Left renal cortex interstitium (tissue), 4 donors: ENCODE measurements at regions not wholly inside any gene's neighbourhood (a gene's known extent, or its start where the extent isn't known, plus 50 kb on each side); places are given as distances from the start of the nearest gene placed in this dataset.
A peak's percentile ranks its signal among the peaks of the same experiment; 100 is the strongest.

ENCODE experiments used
- DNase-seq, 4 donors: peaks; one replicate each; pipeline ENCODE4 v3.0.0-alpha.2; 2013; ENCODE audit warnings: low read depth in 4 of 4, low spot score in 2 of 4, missing footprints in 1 of 4

DNA sequence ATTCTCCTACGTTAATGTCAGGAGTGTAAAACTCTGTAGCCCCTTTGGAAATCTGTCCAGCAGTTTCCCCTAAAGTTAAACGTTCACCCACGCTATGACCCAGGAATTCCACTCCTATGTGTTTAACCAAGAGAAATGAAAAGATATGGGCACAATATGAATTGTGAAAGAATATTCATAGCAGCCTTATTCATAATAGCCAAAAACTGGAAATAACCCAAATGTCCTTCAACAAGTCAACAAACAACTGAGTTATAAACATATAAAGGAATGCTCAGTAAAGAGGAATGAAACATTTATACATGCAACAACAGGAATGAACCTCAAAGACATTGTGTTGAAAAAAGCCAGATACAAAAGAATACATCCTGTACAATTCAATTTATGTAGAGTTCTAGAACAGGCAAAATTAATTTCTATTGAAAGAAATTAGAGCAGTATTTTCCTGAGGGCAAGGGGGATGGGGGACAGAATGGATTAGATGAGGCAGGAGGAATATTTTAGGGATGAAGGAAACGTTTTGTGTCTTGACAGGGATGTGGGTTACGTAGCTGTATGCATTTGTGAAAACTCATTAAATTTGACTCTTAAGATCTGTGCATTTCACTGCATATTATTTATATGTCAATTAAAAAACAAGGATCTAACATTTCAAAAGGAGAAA, 286.7 kb upstream of the CDH5 start:
- no peak for DNase-seq

DNA sequence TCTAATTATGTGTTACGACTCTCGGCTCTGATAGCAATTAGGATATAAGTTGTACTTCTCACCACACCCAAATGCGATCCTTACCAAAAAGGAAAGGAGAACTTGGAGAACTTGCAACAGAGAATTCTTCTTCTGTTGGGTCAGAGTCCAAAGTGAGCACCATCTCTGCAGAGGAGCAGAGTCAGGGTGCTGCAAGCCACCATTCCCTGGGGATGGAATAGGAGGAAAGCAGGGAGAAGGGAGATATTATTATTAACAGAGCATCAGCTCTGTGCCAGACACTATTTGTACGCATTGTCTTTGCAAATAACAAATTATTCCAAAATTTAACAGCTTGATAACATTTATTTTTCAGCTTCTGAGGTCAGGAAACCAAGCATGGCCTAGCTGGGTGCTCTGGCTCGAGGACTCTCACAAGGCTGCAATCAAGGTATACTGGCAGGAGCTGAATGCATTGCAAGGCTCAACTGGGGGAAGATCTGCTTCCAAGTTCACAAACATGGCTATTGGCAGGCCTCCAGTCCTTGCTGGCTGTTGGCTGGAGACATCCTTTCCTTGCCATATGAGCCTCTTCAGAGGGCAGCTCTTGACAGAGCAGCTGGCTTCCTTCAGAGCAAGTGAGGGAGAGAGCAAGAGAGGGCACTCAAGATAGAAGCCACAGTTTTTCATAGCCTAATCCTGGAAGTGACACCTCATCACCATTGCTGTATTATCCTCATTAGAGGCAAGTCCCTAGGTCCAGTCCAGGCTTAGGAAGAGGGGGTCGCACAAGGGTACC, 296.2 kb upstream of the CDH5 start:
- peak in 3 of 4 donors; percentile 43 to 73 (median 47) for DNase-seq

DNA sequence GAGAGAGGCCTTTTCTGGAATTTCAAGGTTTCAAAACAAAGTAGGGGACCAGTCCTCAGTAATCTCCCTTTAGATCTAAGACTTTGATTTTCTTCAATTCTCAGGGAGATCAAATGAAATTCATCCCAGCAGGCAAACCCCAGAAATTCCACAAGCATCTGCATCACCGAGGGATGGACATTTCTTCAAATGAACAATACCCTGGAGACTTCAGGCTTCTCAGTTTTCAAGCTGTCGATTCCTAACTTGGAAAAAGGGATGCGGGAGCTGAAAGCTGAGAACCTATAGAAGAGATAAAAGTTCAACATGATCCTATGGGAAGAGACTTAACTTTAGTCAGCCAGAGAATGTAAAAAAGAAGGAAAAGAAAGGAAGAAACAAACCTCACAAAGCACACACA, 296.9 kb upstream of the CDH5 start:
- DNase-seq = no peak

DNA sequence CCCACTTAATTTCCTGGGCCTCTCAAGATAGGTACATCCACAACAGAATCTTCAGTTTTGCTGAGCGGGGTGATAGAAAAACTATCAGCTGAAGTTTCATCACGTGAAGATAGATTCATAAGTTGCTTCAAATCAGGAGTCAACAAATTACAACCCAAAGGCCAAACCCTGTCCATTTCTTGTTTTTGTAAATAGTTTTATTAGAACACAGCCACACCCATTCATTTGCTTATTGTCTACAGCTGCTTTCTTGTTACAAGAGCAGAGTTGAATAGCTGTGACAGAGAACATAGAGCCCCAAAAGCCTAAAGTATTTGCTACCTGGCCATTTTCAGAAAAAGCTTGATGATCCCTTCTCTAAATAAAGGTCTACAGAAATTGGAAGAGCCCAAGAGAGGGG, 300.1 kb upstream of the CDH5 start:
- DNase-seq = no peak

DNA sequence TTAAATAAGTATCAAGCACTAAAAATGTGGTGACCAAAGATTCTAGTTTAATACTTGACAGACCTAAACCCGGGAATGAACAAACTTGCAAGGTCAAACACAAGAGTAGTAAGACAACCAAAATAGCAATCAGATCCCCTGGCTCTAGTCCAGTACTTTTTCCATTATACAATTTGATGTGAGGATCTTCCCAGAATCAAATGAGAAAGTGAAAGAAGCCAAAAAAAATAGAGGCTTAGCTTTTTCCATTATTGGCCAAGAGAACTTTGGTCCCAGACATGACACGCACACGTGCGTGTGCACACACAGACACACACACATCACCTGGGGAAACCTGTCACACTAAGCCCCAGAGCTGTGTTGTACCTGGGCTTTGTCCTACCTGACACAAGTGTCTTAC, 300.6 kb upstream of the CDH5 start:
- no peak for DNase-seq

DNA sequence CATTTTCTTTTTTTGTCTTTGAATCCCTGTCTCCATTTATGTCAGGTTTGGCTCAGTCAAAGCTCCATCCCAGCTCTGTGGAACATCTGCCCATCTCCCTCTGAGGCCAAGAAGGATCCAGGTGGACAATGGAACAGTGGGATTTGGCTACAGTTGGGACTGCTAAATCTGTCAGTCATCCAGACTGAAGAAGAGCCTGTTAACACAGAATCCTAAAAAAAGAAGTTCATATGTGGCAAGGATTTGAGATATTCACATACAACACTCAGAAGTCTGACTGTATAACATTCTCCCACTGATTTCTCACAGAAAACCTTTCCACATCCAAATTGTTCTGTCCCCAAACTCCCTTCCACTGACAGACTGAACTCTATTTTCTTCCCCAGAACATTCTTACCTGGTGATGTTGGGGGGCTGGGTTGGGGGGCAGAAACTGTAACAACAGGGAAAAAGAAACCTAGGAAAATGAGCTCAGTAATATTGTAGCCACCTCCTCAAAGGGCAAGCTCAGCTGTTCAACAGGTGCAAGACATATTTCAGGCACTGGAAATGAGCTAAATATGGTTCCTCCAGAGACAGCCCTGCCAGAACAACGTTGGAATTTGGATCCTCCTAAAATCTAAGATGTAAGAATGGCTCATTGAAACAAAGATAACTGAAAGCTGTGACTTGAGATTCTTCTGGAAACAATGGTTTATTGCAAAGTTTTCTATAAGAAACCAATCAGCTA, 301.5 kb upstream of the CDH5 start:
- no peak for DNase-seq

DNA sequence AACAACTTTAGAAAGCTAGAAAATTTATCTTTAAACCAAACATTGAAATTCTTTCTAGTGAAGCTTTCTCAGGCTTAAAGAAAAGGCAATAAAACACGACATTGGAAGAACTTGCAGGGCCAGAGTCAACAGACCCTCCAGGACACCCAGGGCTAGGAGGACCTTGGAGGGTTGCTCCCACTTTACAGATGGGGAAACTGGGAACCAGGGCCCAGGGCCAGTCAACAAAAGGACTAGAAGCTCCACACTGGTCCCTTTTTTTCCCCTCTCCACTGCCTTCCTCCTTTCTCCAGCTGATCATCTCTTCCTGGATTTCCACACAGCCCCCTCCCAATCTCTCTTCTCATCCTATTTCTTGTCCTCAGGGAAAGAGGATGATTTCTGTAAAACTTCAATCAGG, 307.7 kb upstream of the CDH5 start:
- DNase-seq = no peak

DNA sequence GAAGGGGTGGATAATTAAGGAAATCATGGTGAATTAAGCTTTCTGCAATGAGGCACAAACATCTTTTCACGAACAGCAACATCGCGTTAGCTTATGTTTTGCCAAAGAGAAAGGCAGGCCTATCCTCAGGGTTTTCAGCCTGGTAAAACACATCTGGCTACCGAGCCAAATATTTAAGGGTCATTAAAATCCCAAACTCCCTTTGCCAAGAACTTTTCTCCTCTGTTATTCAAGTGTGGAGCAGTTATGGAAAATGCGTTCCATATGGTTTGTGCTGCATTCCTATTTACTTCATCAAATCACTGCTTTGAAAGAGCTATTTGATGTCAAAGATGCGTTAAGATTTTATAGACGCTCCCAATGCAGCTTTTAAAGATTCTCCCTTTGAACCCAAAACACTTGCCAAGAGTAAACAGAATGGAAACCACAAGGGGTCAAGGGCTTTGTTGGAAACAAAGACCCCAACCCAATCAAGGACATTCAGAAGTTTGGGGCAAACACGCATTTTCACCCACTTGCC, 308.3 kb upstream of the CDH5 start:
- DNase-seq = peak; percentile 36 to 60 (median 49)

DNA sequence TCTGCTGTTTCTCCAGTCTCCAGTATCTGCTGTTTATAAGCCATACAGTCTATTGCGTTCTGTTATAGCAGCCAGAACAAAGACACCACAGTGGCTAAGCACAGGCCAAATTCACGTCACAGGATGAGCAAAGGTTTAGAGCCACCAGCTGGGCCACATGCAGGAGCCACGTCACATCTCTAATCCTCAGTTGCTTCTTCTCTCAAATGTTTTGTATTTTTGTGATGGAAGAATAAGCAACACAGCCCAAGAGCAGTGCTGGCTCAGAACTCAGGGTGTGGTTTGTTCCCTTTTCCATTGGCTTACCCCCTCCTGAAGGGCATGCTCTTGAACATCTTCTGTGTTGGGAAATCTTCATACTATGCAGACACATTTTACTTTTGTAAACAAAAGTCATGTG, 309.4 kb upstream of the CDH5 start:
- DNase-seq = no peak

DNA sequence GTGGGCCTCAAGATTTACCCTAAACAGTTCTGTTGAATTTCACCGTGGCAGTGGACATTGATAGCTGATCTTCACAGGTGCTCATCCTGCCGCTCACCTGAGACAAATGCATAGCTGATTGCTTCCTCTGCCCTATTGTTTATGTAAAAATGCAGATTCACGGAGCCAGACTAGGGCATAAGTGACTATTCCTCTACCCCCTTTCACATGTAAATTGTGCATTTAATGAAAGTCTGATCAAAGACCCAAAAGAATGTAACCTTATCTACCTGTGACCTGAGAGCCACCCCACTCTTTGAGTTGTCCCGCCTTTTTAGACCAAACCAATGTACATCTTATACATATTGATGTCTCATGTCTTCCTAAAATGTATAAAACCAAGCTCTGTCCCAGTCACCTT, 312.4 kb upstream of the CDH5 start:
- no peak for DNase-seq

DNA sequence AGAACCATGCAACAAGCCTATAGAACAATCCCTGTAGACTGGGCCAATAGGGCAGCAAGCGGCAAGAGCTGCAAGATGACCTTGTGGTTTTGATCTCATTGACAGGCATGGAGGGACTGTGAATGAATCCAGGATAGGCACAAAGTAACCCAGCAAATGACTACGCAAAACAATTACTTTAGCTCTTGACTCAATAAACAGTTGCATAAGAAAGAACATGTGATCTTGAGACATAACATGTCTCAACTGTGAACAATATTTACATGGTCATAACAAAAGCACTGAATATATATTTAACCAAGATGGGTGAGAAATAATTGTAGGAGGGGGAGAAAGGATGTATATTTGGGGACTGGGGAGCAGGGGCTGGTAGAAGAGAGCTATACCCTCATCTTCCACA, 313.7 kb upstream of the CDH5 start:
- no peak for DNase-seq

DNA sequence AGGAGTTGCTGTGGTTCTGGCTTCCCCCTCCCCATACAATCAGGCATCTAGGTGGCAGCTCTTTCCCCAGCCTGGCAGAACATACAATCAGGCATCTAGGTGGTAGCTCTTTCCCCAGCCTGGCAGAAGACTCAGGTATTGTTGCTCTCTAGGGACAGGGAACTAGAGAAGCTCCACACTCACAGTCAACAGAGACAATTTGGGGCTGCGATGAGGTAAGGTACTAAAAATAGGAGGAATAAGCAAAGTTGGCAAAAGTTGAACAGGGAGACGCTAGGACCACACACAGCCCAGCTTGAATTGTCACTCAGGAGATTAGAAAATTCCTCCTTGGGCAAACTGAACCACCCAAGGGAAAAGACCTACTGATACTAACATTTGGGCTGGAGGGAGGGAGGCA, 315.5 kb upstream of the CDH5 start:
- DNase-seq = no peak

DNA sequence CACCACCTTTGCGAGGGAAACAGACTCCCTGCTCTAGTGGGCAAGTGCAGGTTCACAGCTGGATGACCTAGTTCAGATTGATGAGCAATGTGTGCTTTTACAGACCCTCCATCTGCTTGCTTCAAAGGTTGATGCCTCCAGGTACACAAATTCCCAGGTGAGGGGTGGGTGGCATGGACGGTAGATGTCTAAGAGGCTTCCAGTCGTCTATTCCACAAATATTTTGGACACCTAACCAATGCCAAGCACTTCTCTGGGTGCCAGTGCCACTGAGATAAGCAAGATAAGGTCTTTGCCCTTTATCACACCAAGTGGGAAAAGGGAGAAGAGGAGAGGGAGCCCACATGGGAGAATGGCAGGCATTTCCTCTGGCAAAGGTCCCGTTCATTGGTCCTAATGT, 316.6 kb upstream of the CDH5 start:
- no peak for DNase-seq

DNA sequence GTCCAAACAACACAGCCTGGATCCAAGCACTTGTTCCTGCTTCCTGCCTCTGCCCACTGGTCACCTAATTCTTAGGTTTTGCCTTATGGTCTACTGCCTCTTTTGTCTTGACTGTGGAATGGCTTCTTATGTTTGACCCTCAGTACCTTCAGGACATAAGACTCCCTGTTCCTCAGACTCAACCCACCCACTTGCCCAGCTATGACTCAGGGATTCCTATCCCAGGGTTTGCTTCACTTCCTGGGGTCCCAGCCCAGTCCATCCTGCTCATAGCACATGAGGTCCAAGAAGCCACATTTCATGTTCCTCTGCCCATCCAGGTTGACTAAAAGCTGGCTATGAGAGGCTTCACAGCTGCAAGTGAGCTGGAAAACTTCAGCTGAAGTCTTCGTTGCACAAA, 320.9 kb upstream of the CDH5 start:
- DNase-seq = no peak

DNA sequence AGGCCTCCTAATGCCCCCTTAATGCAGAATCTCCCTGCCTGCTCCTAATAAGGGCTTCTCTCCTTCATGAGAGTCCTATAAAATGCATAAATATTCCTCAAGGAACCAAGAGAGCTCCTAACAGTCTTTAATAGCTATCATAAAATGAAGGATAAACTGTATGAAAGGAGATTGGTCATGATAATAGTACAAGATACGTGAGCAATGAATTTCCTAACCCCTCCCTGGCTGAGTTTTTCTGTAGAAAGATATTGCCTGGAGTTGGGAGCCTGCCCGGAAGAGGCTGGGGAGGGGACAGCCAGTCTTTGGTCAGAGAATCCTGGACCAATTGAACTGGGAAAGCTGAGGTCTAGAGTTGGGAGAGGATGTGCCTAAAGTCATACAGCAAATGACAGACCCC, 321.9 kb upstream of the CDH5 start:
- DNase-seq = no peak

DNA sequence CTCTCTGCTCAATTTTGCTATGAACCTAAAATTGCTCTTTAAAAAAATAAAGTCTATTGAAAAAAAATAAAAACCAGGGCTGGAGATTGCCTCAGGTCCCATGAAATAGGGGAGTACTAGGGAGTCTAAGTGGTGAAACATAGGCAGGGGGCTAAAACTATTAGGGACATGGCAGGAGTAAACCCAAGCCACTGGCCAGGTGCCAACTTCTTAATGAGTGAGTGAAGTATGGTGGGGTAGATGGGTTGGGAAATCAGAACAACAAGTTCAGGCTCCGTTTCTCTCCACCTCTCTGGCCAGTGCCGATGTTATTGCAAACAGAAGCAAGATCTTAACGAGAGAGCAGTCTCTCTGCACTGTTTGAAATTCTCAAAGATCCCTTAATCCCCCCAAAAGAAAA, 322.4 kb upstream of the CDH5 start:
- no peak for DNase-seq

DNA sequence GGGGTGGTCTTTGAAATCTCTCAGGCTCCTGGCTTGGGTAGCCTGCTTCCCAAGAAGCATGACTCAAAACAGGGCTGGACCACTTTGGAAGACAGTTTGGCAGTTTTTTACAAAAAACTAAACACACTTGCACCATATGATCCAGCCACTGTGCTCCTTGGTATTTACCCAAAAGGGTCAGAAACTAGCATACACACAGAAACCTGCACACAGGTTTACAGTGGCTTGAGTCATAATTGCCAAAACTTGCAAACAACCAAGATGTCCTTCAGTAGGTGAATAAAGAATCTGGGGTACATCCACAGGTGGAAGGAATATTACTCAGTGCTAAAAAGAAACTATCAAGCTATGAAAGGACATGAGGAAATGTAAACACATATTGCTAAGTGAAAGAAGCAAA, 323.2 kb upstream of the CDH5 start:
- DNase-seq = no peak

DNA sequence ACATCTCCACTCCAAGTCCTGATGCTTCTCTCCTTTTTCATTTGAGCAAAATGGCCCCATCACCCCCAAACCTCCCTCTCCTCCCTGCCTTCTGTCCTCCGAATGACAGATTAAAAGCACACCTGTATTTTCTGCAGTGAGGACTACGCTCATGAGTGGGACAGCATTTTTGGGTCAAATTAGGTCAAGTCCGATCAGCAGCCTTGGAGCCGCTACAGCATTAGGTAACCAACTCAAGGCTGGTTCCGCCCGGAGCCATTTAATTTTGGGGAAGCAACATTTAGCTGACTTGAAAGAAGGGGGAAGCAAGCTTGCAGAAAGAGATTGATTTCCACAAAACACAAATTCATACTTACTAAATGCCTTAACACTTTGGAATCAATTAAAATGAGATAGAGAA, 324.1 kb upstream of the CDH5 start:
- no peak for DNase-seq

DNA sequence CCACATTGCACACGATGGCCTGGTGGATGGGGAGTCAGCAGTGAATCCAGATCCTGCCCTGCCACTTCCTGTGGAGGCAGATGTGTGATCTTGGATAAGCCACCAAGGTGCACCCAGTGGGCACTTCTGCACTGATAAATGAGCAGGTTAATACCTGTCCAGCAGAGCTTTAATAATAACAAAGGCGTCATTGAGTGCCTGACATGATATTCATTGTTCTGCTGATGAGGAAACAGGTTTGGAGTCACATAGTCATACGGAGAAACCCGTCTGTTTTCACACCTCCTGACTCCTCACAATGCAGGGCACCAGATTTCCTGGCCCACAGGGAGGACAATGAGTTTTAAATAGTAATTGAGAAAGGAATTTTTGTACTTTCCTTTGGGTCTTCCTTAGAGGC, 324.6 kb upstream of the CDH5 start:
- DNase-seq = no peak

DNA sequence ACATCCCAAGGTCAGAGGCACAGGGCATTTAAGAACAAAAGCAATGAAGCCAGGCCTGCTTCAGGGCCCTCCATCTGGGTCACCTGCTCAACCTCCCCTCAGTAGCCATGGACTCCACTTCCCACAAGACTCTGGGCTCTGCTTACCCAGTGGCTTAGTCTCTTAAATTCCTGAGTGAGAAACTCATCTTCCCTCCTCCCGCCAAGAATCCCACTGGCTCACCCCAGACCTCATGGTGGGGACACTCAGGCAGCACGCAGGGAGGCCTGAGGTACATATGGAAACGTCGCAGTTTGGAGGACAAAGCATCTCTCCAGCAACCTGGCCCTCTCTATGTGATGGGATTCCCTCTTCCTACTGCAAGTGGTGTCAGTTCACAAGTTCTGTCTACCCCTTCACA, 326.7 kb upstream of the CDH5 start:
- no peak for DNase-seq

DNA sequence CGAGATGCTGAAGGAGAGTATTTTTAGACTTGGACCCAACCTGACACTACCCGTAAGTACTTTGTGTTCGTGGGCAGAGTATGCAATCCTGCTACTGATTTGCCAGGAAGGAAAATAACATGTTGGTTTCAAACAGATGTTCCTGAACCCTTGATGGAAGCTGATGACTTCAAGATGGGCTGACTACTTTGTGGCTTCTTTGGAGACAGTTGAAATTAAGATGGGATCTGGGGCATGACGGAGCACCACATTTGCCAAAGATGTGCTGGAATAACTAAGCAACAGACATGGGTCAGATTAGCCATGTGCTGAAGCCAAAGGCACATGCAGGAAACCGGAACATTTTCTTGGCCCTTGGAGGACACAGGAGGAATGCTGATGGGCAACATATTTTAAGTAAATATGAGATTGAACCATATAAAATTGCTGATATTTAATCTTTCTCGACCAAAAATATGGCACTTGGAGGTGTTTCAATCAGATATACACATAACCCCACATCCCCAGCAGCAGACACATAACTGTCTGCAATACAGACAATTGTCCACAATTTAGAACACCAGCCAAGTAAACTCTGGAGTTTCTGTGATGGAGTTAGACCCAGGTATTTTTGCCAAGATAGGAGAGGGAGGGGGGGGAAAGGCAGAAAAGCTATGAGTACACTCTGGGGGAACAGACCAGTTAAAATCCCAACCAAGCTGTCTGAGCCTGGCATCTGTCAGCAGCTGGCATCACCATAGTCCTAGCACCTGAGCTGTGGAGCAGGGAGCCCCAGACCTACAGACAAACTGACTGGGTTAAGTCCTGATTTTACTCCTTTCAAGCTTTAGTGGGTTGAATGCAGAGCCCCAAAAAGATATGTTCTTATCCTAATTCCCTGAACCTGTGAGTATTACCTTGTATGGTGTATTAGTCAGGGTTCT, 329.4 kb upstream of the CDH5 start:
- DNase-seq = no peak
